ENCODE measurements at regions not wholly inside any gene's neighbourhood (a gene's known extent, or its start where the extent isn't known, plus 50 kb on each side); places are given as distances from the start of the nearest gene placed in this dataset.

GRCh38 chr1:199693724-199694123 lies 333.8 kb upstream of the NR5A2 start:
- Histone ChIP-seq H3K9me3 (no peaks in the 10 kb centered on the region), H3K36me3 (no peaks in the 10 kb centered on the region), H3K4me1 (no peaks in the 10 kb centered on the region), H3K27me3 (peaks cover 21% of the 10 kb centered on the region), H3K4me3 (ENCODE audit: low read depth, low read length) (no peak overlapping the region)
- TF ChIP-seq CTCF (IDR thresholded peaks at IDR 0.05; ENCODE audit: low read depth, low read length) = no peak
- DNase-seq = no peak

- H3K9me3 ChIP-seq = no peaks in the 10 kb centered on the region
- DNase-seq = no peak
- H3K4me1 ChIP-seq = 0 out of 2 replicates have a peak, but pooled peaks cover 2% of the 10 kb centered on the region
- no peak for TF ChIP-seq CTCF (IDR thresholded peaks at IDR 0.05; ENCODE audit: low read depth, low read length)
- peaks cover 21% of the 10 kb centered on the region for H3K27me3 ChIP-seq
- H3K36me3 ChIP-seq = no peaks in the 10 kb centered on the region
- no peak overlapping the region for H3K4me3 ChIP-seq (ENCODE audit: low read depth, low read length)
Observed at GRCh38 chr1:199696225-199696624, 331.3 kb upstream of the NR5A2 start.

GRCh38 chr1:199698222-199698621 lies 329.3 kb upstream of the NR5A2 start:
- TF ChIP-seq CTCF (IDR thresholded peaks at IDR 0.05; ENCODE audit: low read depth, low read length) = no peak
- Histone ChIP-seq H3K27me3 (peaks cover 25% of the 10 kb centered on the region), H3K4me1 (0 out of 2 replicates have a peak, but pooled peaks cover 2% of the 10 kb centered on the region), H3K9me3 (no peaks in the 10 kb centered on the region), H3K4me3 (ENCODE audit: low read depth, low read length) (no peak overlapping the region), H3K36me3 (no peaks in the 10 kb centered on the region)
- no peak for DNase-seq

GRCh38 chr1:199700551-199700950 lies 327.0 kb upstream of the NR5A2 start:
- no peak for TF ChIP-seq CTCF (IDR thresholded peaks at IDR 0.05; ENCODE audit: low read depth, low read length)
- no peaks in the 10 kb centered on the region for H3K36me3 ChIP-seq
- no peak for DNase-seq
- H3K27me3 ChIP-seq = peaks cover 25% of the 10 kb centered on the region
- H3K4me1 ChIP-seq = 0 out of 2 replicates have a peak, but pooled peaks cover 2% of the 10 kb centered on the region
- no peak overlapping the region for H3K4me3 ChIP-seq (ENCODE audit: low read depth, low read length)
- H3K9me3 ChIP-seq = no peaks in the 10 kb centered on the region

GRCh38 chr1:199701726-199702125 lies 325.8 kb upstream of the NR5A2 start:
- Histone ChIP-seq H3K4me3 (ENCODE audit: low read depth, low read length) (no peak overlapping the region), H3K27me3 (peaks cover 15% of the 10 kb centered on the region), H3K9me3 (no peaks in the 10 kb centered on the region), H3K36me3 (no peaks in the 10 kb centered on the region), H3K4me1 (0 out of 2 replicates have a peak, but pooled peaks cover 2% of the 10 kb centered on the region)
- no peak for TF ChIP-seq CTCF (IDR thresholded peaks at IDR 0.05; ENCODE audit: low read depth, low read length)
- DNase-seq = no peak

- H3K27me3 ChIP-seq = peaks cover 4% of the 10 kb centered on the region
- no peak overlapping the region for H3K4me3 ChIP-seq (ENCODE audit: low read depth, low read length)
- DNase-seq = no peak
Observed at GRCh38 chr1:199704231-199704630, 323.3 kb upstream of the NR5A2 start.

More at GRCh38 chr1:199704231-199704630, 323.3 kb upstream of the NR5A2 start:
- no peaks in the 10 kb centered on the region for H3K9me3 ChIP-seq
- H3K36me3 ChIP-seq = no peaks in the 10 kb centered on the region
- 0 out of 2 replicates have a peak, but pooled peaks cover 2% of the 10 kb centered on the region for H3K4me1 ChIP-seq
- TF ChIP-seq CTCF (IDR thresholded peaks at IDR 0.05; ENCODE audit: low read depth, low read length) = no peak

Data from BE2C (cell line).